CD4-positive, alpha-beta memory T cell (primary cell): ENCODE measurements at regions not wholly inside any gene's neighbourhood (a gene's known extent, or its start where the extent isn't known, plus 50 kb on each side); places are given as distances from the start of the nearest gene placed in this dataset.

Source experiments
- CTCF ChIA-PET: fragments of 350-600 bp; sonication (Branson Sonifier 250); formaldehyde crosslinking; loops from one replicate; lab custom pipeline; 2021; ENCODE audit warnings: inconsistent platforms; ENCODE audit not compliant: partially characterized antibody; lab: Charles Lee
- POLR2A ChIA-PET: fragments of 350-600 bp; sonication (Branson Sonifier 250); formaldehyde crosslinking; loops from one replicate; lab custom pipeline; 2021; ENCODE audit not compliant: partially characterized antibody; lab: Charles Lee
- DNase-seq, 5 donors: peaks; one replicate each; pipeline versions ENCODE4 v3.0.0 to v3.0.0-alpha.2; 2020 to 2022; ENCODE audit warnings: mixed read lengths in 1 of 5
- H3K27ac ChIP-seq: one replicate; pipeline ENCODE4 v1.7.0; 2013; ENCODE audit warnings: low read depth, low read length
- H3K27me3 ChIP-seq: 2 replicates; pipeline ENCODE4 v1.7.0; 2013; ENCODE audit warnings: mild to moderate bottlenecking, low read length, moderate library complexity; ENCODE audit not compliant: insufficient read depth
- H3K36me3 ChIP-seq: 2 replicates; pipeline ENCODE4 v1.7.0; 2013; ENCODE audit warnings: mild to moderate bottlenecking, low read length, moderate library complexity; ENCODE audit not compliant: insufficient read depth
- H3K4me1 ChIP-seq: 2 replicates; pipeline ENCODE4 v1.7.0; 2013; ENCODE audit warnings: mild to moderate bottlenecking, low read length, moderate library complexity; ENCODE audit not compliant: insufficient read depth
- H3K4me3 ChIP-seq, 2 donors: one replicate each; pipeline ENCODE4 v1.7.0; 2013; ENCODE audit warnings: low read length in 2 of 2, mild to moderate bottlenecking in 1 of 2
- H3K9me3 ChIP-seq, 2 donors: one replicate each; pipeline ENCODE4 v1.7.0; 2013; ENCODE audit warnings: low read length in 2 of 2, control low read depth in 1 of 2; ENCODE audit not compliant: control insufficient read depth in 1 of 2
- H3K27ac Mint-ChIP-seq, 7 donors: one replicate each; pipeline ENCODE4 v1.8.0; 2020 to 2021; ENCODE audit warnings: mixed read lengths in 7 of 7, mild to moderate bottlenecking in 6 of 7, inconsistent platforms in 3 of 7, moderate library complexity in 3 of 7
- H3K27me3 Mint-ChIP-seq, 2 donors: one replicate each; pipeline ENCODE4 v1.8.0; 2020 to 2021; ENCODE audit warnings: mixed read lengths in 2 of 2
- H3K36me3 Mint-ChIP-seq, 2 donors: one replicate each; pipeline ENCODE4 v1.8.0; 2020 to 2021; ENCODE audit warnings: mixed read lengths in 2 of 2, inconsistent platforms in 1 of 2, mild to moderate bottlenecking in 1 of 2
- H3K4me1 Mint-ChIP-seq, 4 donors: one replicate each; pipeline ENCODE4 v1.8.0; 2020 to 2021; ENCODE audit warnings: mixed read lengths in 4 of 4, mild to moderate bottlenecking in 1 of 4
- H3K4me3 Mint-ChIP-seq, 8 donors: one replicate each; pipeline ENCODE4 v1.8.0; 2020 to 2021; ENCODE audit warnings: mixed read lengths in 8 of 8, mild to moderate bottlenecking in 7 of 8, moderate library complexity in 6 of 8, inconsistent platforms in 3 of 8
- H3K9me3 Mint-ChIP-seq, 8 donors: one replicate each; pipeline ENCODE4 v1.8.0; 2020 to 2021; ENCODE audit warnings: mixed read lengths in 8 of 8, mild to moderate bottlenecking in 5 of 8, inconsistent platforms in 3 of 8, moderate library complexity in 1 of 8
- intact Hi-C: fragments of 100-400 bp; cut with micrococcal nuclease; formaldehyde crosslinking; loops from one replicate; pipeline ENCODE4 v1.15.1; 2023

DNA sequence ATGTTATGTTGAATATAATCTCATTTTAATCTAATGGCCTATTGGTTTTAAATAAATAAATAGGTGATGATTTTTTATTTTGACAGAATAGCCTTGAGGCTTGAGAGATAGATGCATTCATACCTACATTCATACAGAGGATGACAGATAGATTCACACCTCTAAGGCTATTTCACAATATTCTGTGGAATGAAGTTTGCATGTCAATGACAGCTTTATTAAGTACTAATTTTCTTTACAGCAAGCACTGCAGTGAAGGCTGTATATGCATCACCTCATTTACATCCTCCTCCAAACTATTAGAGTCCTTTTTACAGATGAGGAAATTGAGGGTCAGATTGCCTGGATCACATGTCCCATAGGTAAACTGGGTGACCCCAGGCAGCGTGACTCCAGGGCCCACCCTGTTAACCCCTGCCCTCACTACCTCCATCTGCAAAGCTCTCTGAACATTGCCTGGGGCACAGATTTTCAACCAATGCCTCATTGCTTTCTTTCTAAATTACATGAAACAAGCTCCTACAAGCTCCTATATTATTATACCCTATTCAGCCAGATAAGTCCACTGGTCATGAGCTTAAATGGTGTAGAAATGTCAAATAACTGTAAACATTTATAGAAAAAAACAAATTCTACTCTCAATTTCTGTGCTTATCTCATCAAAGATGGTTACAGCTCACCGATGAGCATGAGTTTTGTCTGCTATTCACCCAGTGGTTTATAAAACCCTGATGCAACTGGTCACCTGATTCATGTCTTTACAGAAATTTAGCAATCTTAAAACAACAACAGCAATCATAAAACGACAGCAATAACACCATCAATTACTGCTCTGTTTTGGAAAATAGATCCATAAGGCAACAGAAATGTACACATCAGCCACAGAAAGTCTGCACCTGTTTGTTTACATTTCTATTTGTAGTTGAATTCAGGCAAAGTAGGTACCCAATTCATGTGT lies 338.0 kb downstream of the NSG2 start:
- CTCF ChIA-PET, result no interaction called here
- H3K4me1 Mint-ChIP-seq, result no peaks in the 10 kb centered on the region

DNA sequence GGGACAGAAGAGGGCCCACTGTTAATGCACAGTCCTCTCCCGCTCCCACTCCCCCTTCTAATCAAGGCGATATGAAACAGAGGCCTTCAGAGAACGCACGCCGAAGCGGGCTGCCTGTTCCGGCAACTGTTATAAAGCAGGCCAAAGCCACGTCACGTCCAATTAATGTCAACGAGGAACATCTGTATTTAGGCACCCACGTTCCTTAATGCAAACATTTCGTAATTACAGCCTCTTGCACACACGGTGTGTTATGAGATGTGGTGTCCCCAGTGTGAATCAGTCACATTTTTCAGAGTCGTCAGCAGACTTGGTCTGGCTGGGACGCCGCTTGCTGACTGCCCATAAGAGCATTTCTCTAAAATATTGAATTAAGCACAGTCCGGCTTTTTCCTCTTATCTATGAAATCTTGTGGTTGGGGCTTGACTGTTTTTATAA lies 339.0 kb downstream of the NSG2 start:
- H3K27me3 Mint-ChIP-seq, result peaks cover 6 to 15% of the 10 kb centered on the region in 2 donors
- no peak overlapping the region for H3K4me3 Mint-ChIP-seq
- no peaks in the 10 kb centered on the region for H3K4me1 Mint-ChIP-seq
- Histone ChIP-seq H3K27ac (no peak overlapping the region), H3K4me1 (no peaks in the 10 kb centered on the region), H3K36me3 (no peaks in the 10 kb centered on the region), H3K9me3 (no peaks in the 10 kb centered on the region), H3K4me3 (no peak overlapping the region), H3K27me3 (no peaks in the 10 kb centered on the region)
- CTCF ChIA-PET, result no interaction called here
- H3K27ac Mint-ChIP-seq, result no peak overlapping the region
- intact Hi-C loops, result no loop called here
- H3K36me3 Mint-ChIP-seq, result no peaks in the 10 kb centered on the region
- no peak for DNase-seq
- peaks cover 0 to 5% (median 0%) of the 10 kb centered on the region in 8 donors for H3K9me3 Mint-ChIP-seq
- POLR2A ChIA-PET, result no interaction called here

More for the DNA sequence above, 338.0 kb downstream of the NSG2 start:
- Histone ChIP-seq H3K27me3 (no peaks in the 10 kb centered on the region), H3K36me3 (no peaks in the 10 kb centered on the region), H3K4me1 (no peaks in the 10 kb centered on the region), H3K4me3 (no peak overlapping the region), H3K27ac (no peak overlapping the region), H3K9me3 (no peaks in the 10 kb centered on the region)
- H3K4me3 Mint-ChIP-seq, result no peak overlapping the region
- intact Hi-C loops, result no loop called here
- H3K27ac Mint-ChIP-seq, result peak overlapping the region in 1 of 7 donors; percentile 2
- DNase-seq, result no peak
- POLR2A ChIA-PET, result no interaction called here
- H3K9me3 Mint-ChIP-seq, result peaks cover 0 to 6% (median 0%) of the 10 kb centered on the region in 8 donors
- H3K36me3 Mint-ChIP-seq, result no peaks in the 10 kb centered on the region
- peaks cover 6 to 14% of the 10 kb centered on the region in 2 donors for H3K27me3 Mint-ChIP-seq

DNA sequence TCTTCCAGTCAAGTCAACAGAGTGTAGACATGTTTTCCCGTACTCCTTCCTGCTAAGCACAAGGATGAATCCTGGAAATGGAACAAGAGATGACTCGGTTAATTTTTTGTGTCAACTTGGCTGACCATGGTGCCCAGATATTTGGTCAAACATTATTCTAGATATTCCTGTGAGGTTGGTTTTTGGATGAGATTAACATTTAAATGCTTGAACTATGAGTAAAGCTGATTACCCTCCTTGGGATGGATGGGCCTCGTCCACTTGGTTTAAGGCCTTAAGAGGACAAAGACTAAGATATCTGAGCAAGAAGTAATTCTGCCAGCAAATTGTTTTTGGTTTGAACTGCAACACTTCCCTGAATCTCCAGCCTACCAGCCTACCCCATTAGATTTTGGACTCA lies 338.1 kb upstream of the MSX2 start:
- intact Hi-C loops, result no loop called here
- Mint-ChIP-seq H3K36me3 (no peaks in the 10 kb centered on the region), H3K4me1 (no peaks in the 10 kb centered on the region), H3K4me3 (no peak overlapping the region), H3K27me3 (peaks cover 4 to 15% of the 10 kb centered on the region in 2 donors), H3K27ac (no peak overlapping the region), H3K9me3 (peaks cover 0 to 2% (median 0%) of the 10 kb centered on the region in 8 donors)
- ChIA-PET POLR2A (no interaction called here), CTCF (no interaction called here)
- Histone ChIP-seq H3K9me3 (no peaks in the 10 kb centered on the region), H3K27ac (no peak overlapping the region), H3K4me3 (no peak overlapping the region), H3K27me3 (no peaks in the 10 kb centered on the region), H3K36me3 (no peaks in the 10 kb centered on the region), H3K4me1 (no peaks in the 10 kb centered on the region)
- DNase-seq, result no peak

DNA sequence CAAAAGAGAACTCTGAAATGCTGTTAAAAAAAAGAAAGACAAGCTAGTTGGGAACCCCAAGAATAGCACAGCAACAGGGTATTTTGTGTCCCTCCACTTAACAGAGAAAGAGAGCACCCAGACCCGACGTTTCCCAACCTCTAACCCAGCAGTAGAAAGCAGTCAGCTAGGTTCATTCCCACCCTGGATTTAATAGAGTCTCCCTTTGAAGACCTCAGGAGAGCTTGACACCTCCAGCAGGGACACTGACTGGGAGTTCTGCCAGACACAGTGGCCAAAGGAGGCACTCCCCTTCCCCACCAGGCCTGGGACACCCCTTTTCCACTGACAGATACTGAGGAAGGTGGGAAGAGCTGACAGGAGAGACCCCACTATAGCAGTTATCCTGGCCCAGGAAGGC lies 337.5 kb upstream of the MSX2 start:
- H3K9me3 ChIP-seq, result no peaks in the 10 kb centered on the region
- no peaks in the 10 kb centered on the region for H3K27me3 ChIP-seq
- Mint-ChIP-seq H3K4me1 (no peaks in the 10 kb centered on the region), H3K36me3 (no peaks in the 10 kb centered on the region), H3K4me3 (no peak overlapping the region), H3K9me3 (peaks cover 0 to 2% (median 0%) of the 10 kb centered on the region in 8 donors), H3K27ac (no peak overlapping the region), H3K27me3 (peaks cover 4 to 16% of the 10 kb centered on the region in 2 donors)
- no peaks in the 10 kb centered on the region for H3K36me3 ChIP-seq
- no peak for DNase-seq
- H3K4me1 ChIP-seq, result no peaks in the 10 kb centered on the region
- no peak overlapping the region for H3K27ac ChIP-seq
- ChIA-PET POLR2A (no interaction called here), CTCF (interaction anchor here (0.5 kb wide), 1 partner anchor 1914 kb away, joined by 3 read pairs; no protein-coding TSS in a partner anchor)
- no peak overlapping the region for H3K4me3 ChIP-seq
- intact Hi-C loops, result no loop called here

DNA sequence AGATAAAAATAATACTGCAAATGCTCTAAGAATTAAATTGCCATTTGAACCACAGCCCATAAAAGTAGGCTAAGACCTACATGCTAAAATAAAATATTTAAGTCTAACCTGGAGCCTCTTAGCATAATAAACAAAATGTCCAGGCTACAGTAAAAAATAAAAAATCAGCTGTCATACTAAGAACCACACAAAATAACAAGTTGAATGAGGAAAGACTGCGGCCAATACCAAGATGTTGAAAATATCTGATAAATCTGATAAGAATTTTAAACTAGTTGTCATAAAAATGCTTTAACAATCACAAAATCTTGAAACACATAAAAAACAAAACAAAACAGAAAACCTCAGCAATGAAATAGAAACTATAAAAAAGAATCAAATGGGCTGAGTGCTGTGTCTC lies 336.9 kb upstream of the MSX2 start:
- no peaks in the 10 kb centered on the region for H3K4me1 Mint-ChIP-seq

DNA sequence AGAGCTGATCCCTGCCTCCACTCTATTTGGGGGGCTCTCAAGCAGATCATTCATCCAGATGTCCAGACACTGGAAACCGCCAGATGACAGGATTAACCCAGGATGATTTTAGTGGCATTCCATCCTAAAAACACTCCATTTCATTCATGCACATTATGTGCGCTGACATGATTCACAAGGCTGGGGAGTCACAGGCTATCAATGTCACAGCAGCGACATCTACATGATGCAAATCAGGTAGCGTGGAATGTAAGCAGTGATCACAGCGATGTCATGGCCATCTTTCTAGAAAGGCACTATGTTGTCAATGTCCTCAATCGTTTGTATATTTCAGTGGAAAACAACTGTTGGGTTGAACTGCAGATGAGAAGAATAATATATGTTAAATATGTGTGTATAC lies 331.5 kb upstream of the MSX2 start:
- no peaks in the 10 kb centered on the region for H3K27me3 ChIP-seq
- no peak overlapping the region for H3K4me3 ChIP-seq
- intact Hi-C loops, result no loop called here
- H3K27ac Mint-ChIP-seq, result no peak overlapping the region
- no peaks in the 10 kb centered on the region for H3K4me1 Mint-ChIP-seq
- no peaks in the 10 kb centered on the region for H3K36me3 Mint-ChIP-seq
- ChIA-PET POLR2A (no interaction called here), CTCF (no interaction called here)
- no peaks in the 10 kb centered on the region for H3K9me3 ChIP-seq
- H3K27me3 Mint-ChIP-seq, result peaks cover 9 to 12% of the 10 kb centered on the region in 2 donors
- H3K36me3 ChIP-seq, result no peaks in the 10 kb centered on the region
- H3K4me3 Mint-ChIP-seq, result no peak overlapping the region
- H3K4me1 ChIP-seq, result no peaks in the 10 kb centered on the region
- H3K9me3 Mint-ChIP-seq, result peaks cover 0 to 1% (median 0%) of the 10 kb centered on the region in 8 donors
- no peak overlapping the region for H3K27ac ChIP-seq
- no peak for DNase-seq

More for the DNA sequence above, 336.9 kb upstream of the MSX2 start:
- CTCF ChIA-PET, result interaction anchor here (0.5 kb wide), 1 partner anchor 1915 kb away, joined by 3 read pairs; no protein-coding TSS in a partner anchor
- no peaks in the 10 kb centered on the region for H3K36me3 Mint-ChIP-seq
- Histone ChIP-seq H3K4me3 (no peak overlapping the region), H3K27me3 (no peaks in the 10 kb centered on the region), H3K27ac (no peak overlapping the region), H3K9me3 (no peaks in the 10 kb centered on the region), H3K4me1 (no peaks in the 10 kb centered on the region), H3K36me3 (no peaks in the 10 kb centered on the region)
- no peak overlapping the region for H3K4me3 Mint-ChIP-seq
- DNase-seq, result no peak
- no peak overlapping the region for H3K27ac Mint-ChIP-seq
- intact Hi-C loops, result no loop called here
- POLR2A ChIA-PET, result no interaction called here
- H3K27me3 Mint-ChIP-seq, result peaks cover 5 to 18% of the 10 kb centered on the region in 2 donors
- H3K9me3 Mint-ChIP-seq, result peaks cover 0 to 2% (median 0%) of the 10 kb centered on the region in 8 donors

DNA sequence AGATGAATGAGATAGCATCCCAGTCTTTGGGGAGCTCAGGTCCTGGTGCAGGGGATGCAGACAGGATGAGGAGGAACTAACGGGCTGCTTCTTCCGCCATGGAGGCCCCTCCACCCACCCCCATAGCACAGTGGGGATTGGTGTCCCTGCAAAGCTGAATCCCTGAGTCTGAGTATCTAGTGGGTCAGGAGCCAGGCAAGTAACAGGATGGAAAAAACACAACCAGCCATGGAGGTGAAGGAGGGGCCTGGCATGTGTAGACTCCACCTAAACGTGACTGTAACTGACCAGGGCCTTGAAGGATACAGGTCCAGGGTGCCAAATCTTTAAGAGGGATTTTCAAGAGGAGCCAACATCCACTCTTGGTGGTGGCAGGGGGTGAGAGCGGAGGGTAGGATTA lies 327.8 kb upstream of the MSX2 start:
- H3K9me3 ChIP-seq, result no peaks in the 10 kb centered on the region
- Mint-ChIP-seq H3K27ac (no peak overlapping the region), H3K4me3 (peak overlapping the region in 1 of 8 donors; percentile 36), H3K27me3 (peaks cover 9 to 13% of the 10 kb centered on the region in 2 donors), H3K36me3 (no peaks in the 10 kb centered on the region), H3K9me3 (peaks cover 0 to 5% (median 0%) of the 10 kb centered on the region in 8 donors), H3K4me1 (no peaks in the 10 kb centered on the region)
- H3K27ac ChIP-seq, result no peak overlapping the region
- no peak overlapping the region for H3K4me3 ChIP-seq
- ChIA-PET CTCF (no interaction called here), POLR2A (no interaction called here)
- no peak for DNase-seq
- no peaks in the 10 kb centered on the region for H3K27me3 ChIP-seq
- intact Hi-C loops, result no loop called here
- H3K4me1 ChIP-seq, result no peaks in the 10 kb centered on the region
- no peaks in the 10 kb centered on the region for H3K36me3 ChIP-seq
